ENCODE measurements at regions not wholly inside any gene's neighbourhood (a gene's known extent, or its start where the extent isn't known, plus 50 kb on each side); places are given as distances from the start of the nearest gene placed in this dataset.

DNA sequence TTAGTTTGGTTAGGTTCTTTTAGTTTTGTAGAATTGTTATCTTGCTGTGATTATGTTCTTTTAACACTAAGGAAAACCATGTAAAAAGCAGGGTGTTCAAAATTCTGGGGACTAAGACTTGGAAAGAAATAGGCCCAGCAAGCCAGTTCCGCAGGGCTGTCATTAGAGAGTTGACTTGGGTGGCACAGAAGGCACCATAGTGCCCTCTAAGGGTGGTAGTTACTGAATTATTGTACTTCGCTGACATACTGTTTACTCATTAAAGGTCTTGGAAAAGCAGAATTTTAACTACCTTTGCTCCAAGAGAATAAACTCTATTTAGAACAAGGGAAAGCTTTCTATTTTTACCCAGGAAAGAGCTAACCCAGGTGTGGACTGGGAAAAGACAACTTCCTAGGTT is 86.5 kb downstream of the OTUD1 start:
- H3K9me2 ChIP-seq (ENCODE audit: insufficient read depth), result no peaks in the 10 kb centered on the region
- H3K9me3 ChIP-seq (ENCODE audit: insufficient read depth, low read depth), result no peaks in the 10 kb centered on the region; the same call in 1 of the 2 replicates
- no TSS peak for BruUV-seq (replicated peaks)
- no peaks in the 10 kb centered on the region for H3K36me3 ChIP-seq (ENCODE audit: low read depth)
- no peaks in the 10 kb centered on the region for H3K79me2 ChIP-seq (ENCODE audit: low read depth)
- intact Hi-C loops (cut with micrococcal nuclease; ENCODE audit: unreplicated experiment), result loop anchor here (1.0 to 2.0 kb wide), 2 partner anchors 210 to 231 kb away; no protein-coding TSS in a partner anchor
- no peak overlapping the region for H3K27ac ChIP-seq
- peak in 1 of 2 experiments; percentile 19 for DNase-seq
- H3F3A ChIP-seq (ENCODE audit: insufficient read depth, low read depth), result peaks cover 4% of the 10 kb centered on the region; the same call in 1 of the 2 replicates
- H2AFZ ChIP-seq, result no peak overlapping the region
- TF ChIP-seq EZH2 (IDR thresholded peaks at IDR 0.05; ENCODE audit: low read depth), result no peak
- TF ChIP-seq, protein P1, sequence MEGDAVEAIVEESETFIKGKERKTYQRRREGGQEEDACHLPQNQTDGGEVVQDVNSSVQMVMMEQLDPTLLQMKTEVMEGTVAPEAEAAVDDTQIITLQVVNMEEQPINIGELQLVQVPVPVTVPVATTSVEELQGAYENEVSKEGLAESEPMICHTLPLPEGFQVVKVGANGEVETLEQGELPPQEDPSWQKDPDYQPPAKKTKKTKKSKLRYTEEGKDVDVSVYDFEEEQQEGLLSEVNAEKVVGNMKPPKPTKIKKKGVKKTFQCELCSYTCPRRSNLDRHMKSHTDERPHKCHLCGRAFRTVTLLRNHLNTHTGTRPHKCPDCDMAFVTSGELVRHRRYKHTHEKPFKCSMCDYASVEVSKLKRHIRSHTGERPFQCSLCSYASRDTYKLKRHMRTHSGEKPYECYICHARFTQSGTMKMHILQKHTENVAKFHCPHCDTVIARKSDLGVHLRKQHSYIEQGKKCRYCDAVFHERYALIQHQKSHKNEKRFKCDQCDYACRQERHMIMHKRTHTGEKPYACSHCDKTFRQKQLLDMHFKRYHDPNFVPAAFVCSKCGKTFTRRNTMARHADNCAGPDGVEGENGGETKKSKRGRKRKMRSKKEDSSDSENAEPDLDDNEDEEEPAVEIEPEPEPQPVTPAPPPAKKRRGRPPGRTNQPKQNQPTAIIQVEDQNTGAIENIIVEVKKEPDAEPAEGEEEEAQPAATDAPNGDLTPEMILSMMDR (conservative IDR thresholded peaks at IDR 0.05), result peak; percentile 60
- POLR2A ChIA-PET (ENCODE audit: unreplicated experiment), result no interaction called here
- H3K27me3 ChIP-seq (ENCODE audit: insufficient read depth, low read depth), result no peaks in the 10 kb centered on the region
- H4K20me1 ChIP-seq (ENCODE audit: insufficient read depth), result no peaks in the 10 kb centered on the region
- no peak overlapping the region for H3K4me2 ChIP-seq
- H3K4me3 ChIP-seq, result no peak overlapping the region
- peaks cover 10% of the 10 kb centered on the region; the same call in 1 of the 2 replicates for H3K4me1 ChIP-seq (replicated peaks; ENCODE audit: insufficient read depth)
- CTCF ChIA-PET, result no interaction called here

DNA sequence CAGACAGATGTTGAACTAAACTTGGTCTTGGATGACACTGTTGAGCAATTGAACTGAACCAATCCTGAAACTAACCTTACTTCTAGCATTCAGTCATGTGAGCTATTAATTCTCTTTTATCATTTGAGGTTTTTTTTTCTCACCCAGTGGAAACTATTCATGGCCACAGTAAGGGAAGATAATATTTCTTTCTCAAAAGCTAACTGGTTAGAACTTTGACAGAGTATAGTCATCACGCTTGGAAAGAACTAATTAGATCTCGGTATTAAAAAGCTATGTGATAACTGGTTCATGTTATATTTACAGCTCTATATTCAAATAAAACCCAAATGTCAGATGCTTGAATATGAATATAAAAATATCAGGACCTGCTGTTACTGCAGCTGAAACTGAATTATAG is 89.5 kb downstream of the OTUD1 start:
- TF ChIP-seq, protein P1 (conservative IDR thresholded peaks at IDR 0.05), result no peak
- TF ChIP-seq EZH2 (IDR thresholded peaks at IDR 0.05; ENCODE audit: low read depth), result no peak
- Histone ChIP-seq H3K79me2 (ENCODE audit: low read depth) (no peaks in the 10 kb centered on the region), H2AFZ (no peak overlapping the region), H3K9me3 (ENCODE audit: insufficient read depth, low read depth) (no peaks in the 10 kb centered on the region), H3K27me3 (ENCODE audit: insufficient read depth, low read depth) (no peaks in the 10 kb centered on the region), H3F3A (ENCODE audit: insufficient read depth, low read depth) (peaks cover 4% of the 10 kb centered on the region; the same call in 1 of the 2 replicates), H4K20me1 (ENCODE audit: insufficient read depth) (no peaks in the 10 kb centered on the region), H3K4me1 (replicated peaks; ENCODE audit: insufficient read depth) (no peaks in the 10 kb centered on the region), H3K4me2 (no peak overlapping the region), H3K27ac (no peak overlapping the region), H3K4me3 (no peak overlapping the region), H3K9me2 (ENCODE audit: insufficient read depth) (no peaks in the 10 kb centered on the region), H3K36me3 (ENCODE audit: low read depth) (no peaks in the 10 kb centered on the region)
- ChIA-PET CTCF (no interaction called here), POLR2A (ENCODE audit: unreplicated experiment) (no interaction called here)
- intact Hi-C loops (cut with micrococcal nuclease; ENCODE audit: unreplicated experiment), result no loop called here
- no TSS peak for BruUV-seq (replicated peaks)
- no peak for DNase-seq

DNA sequence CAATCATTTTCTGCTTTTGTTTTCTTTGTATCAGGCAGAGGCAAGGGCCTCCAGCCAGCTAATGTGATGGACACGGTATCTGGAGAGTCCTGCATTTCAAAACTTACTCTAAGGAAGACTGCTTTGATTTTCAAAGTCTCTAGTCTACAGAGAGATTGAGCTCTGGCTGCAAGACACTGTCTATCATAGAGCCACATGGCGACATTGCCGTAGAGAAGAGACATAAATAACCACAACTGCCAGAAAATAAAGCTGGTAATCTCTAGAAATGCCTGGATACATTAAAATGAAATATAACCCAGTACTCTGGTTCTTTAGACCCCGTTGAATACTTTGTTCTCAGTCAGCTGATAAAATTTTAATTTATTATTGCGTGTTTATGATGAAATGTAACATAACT is 90.8 kb downstream of the OTUD1 start:
- Histone ChIP-seq H3F3A (ENCODE audit: insufficient read depth, low read depth) (peaks cover 4% of the 10 kb centered on the region; the same call in 1 of the 2 replicates), H4K20me1 (ENCODE audit: insufficient read depth) (no peaks in the 10 kb centered on the region), H3K4me3 (no peak overlapping the region), H3K79me2 (ENCODE audit: low read depth) (no peaks in the 10 kb centered on the region), H3K36me3 (ENCODE audit: low read depth) (no peaks in the 10 kb centered on the region), H3K9me3 (ENCODE audit: insufficient read depth, low read depth) (no peaks in the 10 kb centered on the region), H3K27me3 (ENCODE audit: insufficient read depth, low read depth) (no peaks in the 10 kb centered on the region), H3K4me1 (replicated peaks; ENCODE audit: insufficient read depth) (no peaks in the 10 kb centered on the region), H3K4me2 (no peak overlapping the region), H3K27ac (no peak overlapping the region), H2AFZ (no peak overlapping the region), H3K9me2 (ENCODE audit: insufficient read depth) (no peaks in the 10 kb centered on the region)
- intact Hi-C loops (cut with micrococcal nuclease; ENCODE audit: unreplicated experiment), result loop anchor here (5.0 kb wide), 2 partner anchors 372 to 988 kb away; no protein-coding TSS in a partner anchor
- no TSS peak for BruUV-seq (replicated peaks)
- DNase-seq, result no peak
- ChIA-PET POLR2A (ENCODE audit: unreplicated experiment) (no interaction called here), CTCF (no interaction called here)
- TF ChIP-seq, protein P1 (conservative IDR thresholded peaks at IDR 0.05), result no peak
- no peak for TF ChIP-seq EZH2 (IDR thresholded peaks at IDR 0.05; ENCODE audit: low read depth)
